ENCODE measurements at regions not wholly inside any gene's neighbourhood (a gene's known extent, or its start where the extent isn't known, plus 50 kb on each side); places are given as distances from the start of the nearest gene placed in this dataset.

GRCh38 chr13:33745370-33746324 is 72.3 kb upstream of the RFC3 start:
- no peak for DNase-seq (ENCODE audit: low read depth, low spot score)

- no peak for DNase-seq (ENCODE audit: low read depth, low spot score)
Measured at GRCh38 chr13:33746867-33747266, 71.1 kb upstream of the RFC3 start.

- no peak for DNase-seq (ENCODE audit: low read depth, low spot score)
Measured at GRCh38 chr13:33751151-33751550, 66.8 kb upstream of the RFC3 start.

GRCh38 chr13:33752094-33752493 is 65.9 kb upstream of the RFC3 start:
- DNase-seq (ENCODE audit: low read depth, low spot score): no peak

GRCh38 chr13:33752597-33752996 is 65.4 kb upstream of the RFC3 start:
- no peak for DNase-seq (ENCODE audit: low read depth, low spot score)

GRCh38 chr13:33756929-33757328 is 61.0 kb upstream of the RFC3 start:
- DNase-seq (ENCODE audit: low read depth, low spot score): no peak

GRCh38 chr13:33757713-33758112 is 60.2 kb upstream of the RFC3 start:
- no peak for DNase-seq (ENCODE audit: low read depth, low spot score)

GRCh38 chr13:33758113-33758512 is 59.8 kb upstream of the RFC3 start:
- no peak for DNase-seq (ENCODE audit: low read depth, low spot score)

- no peak for DNase-seq (ENCODE audit: low read depth, low spot score)
Measured at GRCh38 chr13:33761740-33762139, 56.2 kb upstream of the RFC3 start.

GRCh38 chr13:33763021-33763420 is 54.9 kb upstream of the RFC3 start:
- no peak for DNase-seq (ENCODE audit: low read depth, low spot score)

- DNase-seq (ENCODE audit: low read depth, low spot score): no peak
Measured at GRCh38 chr13:33764716-33765115, 53.2 kb upstream of the RFC3 start.

GRCh38 chr13:33766329-33767123 is 51.4 kb upstream of the RFC3 start:
- DNase-seq (ENCODE audit: low read depth, low spot score): no peak

- DNase-seq (ENCODE audit: low read depth, low spot score): no peak
Measured at GRCh38 chr13:33767140-33767539, 50.8 kb upstream of the RFC3 start.
